ENCODE measurements at regions not wholly inside any gene's neighbourhood (a gene's known extent, or its start where the extent isn't known, plus 50 kb on each side); places are given as distances from the start of the nearest gene placed in this dataset.

- TF ChIP-seq CTCF (IDR thresholded peaks at IDR 0.05): no peak
- no peak for TF ChIP-seq POLR2A (IDR thresholded peaks at IDR 0.05)
Measured at GRCh38 chr15:95848126-95848525, 482.4 kb upstream of the NR2F2 start.
